Superior temporal gyrus (tissue), 1 donor: ENCODE measurements at regions not wholly inside any gene's neighbourhood (a gene's known extent, or its start where the extent isn't known, plus 50 kb on each side); places are given as distances from the start of the nearest gene placed in this dataset.
A peak's percentile ranks its signal among the peaks of the same experiment; 100 is the strongest.
"Not testable (repeated sequence)": the region's sequence is repeated elsewhere in the genome, so short reads cannot be mapped to it uniquely, and the experiment has no call there.

Experiments
- DNase-seq: peaks from one replicate; pipeline ENCODE4 v3.0.0-alpha.2; 2016; ENCODE audit errors: extremely low spot score

- no peak for DNase-seq
Measured at GRCh38 chr21:18104802-18105201, 139.8 kb upstream of the CHODL start.

GRCh38 chr21:18096413-18096812, 148.2 kb upstream of the CHODL start:
- not testable (repeated sequence) for DNase-seq

- DNase-seq: no peak
Measured at GRCh38 chr21:18089786-18090185, 154.8 kb upstream of the CHODL start.

- no peak for DNase-seq
Measured at GRCh38 chr21:18070392-18070791, 174.2 kb upstream of the CHODL start.

GRCh38 chr21:18069875-18070274, 174.8 kb upstream of the CHODL start:
- DNase-seq: no peak

- no peak for DNase-seq
Measured at GRCh38 chr21:18060402-18060801, 184.2 kb upstream of the CHODL start.

- no peak for DNase-seq
Measured at GRCh38 chr21:18058731-18059398, 185.8 kb upstream of the CHODL start.

GRCh38 chr21:18053151-18053550, 191.5 kb upstream of the CHODL start:
- DNase-seq: no peak

GRCh38 chr21:18049461-18049860, 195.2 kb upstream of the CHODL start:
- DNase-seq: no peak

- peak; percentile 54 for DNase-seq
Measured at GRCh38 chr21:18041012-18041411, 203.6 kb upstream of the CHODL start.

- DNase-seq: no peak
Measured at GRCh38 chr21:18030248-18030647, 211.1 kb upstream of the C21orf91 start.

- DNase-seq: no peak
Measured at GRCh38 chr21:18026359-18026758, 207.2 kb upstream of the C21orf91 start.

GRCh38 chr21:18023711-18024110, 204.6 kb upstream of the C21orf91 start:
- DNase-seq: no peak

- DNase-seq: no peak
Measured at GRCh38 chr21:18023157-18023556, 204.0 kb upstream of the C21orf91 start.

GRCh38 chr21:18007121-18007520, 188.0 kb upstream of the C21orf91 start:
- DNase-seq: no peak

- DNase-seq: no peak
Measured at GRCh38 chr21:18006691-18007090, 187.5 kb upstream of the C21orf91 start.

- DNase-seq: no peak
Measured at GRCh38 chr21:18002393-18002792, 183.2 kb upstream of the C21orf91 start.

GRCh38 chr21:18000981-18001686, 182.0 kb upstream of the C21orf91 start:
- no peak for DNase-seq

- DNase-seq: not testable (repeated sequence)
Measured at GRCh38 chr21:17998599-17998998, 179.4 kb upstream of the C21orf91 start.

- no peak for DNase-seq
Measured at GRCh38 chr21:17989780-17990179, 170.6 kb upstream of the C21orf91 start.

- DNase-seq: no peak
Measured at GRCh38 chr21:17988102-17988437, 168.9 kb upstream of the C21orf91 start.

- DNase-seq: no peak
Measured at GRCh38 chr21:17987382-17988101, 168.4 kb upstream of the C21orf91 start.
